ENCODE measurements at regions not wholly inside any gene's neighbourhood (a gene's known extent, or its start where the extent isn't known, plus 50 kb on each side); places are given as distances from the start of the nearest gene placed in this dataset.
"Not testable (repeated sequence)": the region's sequence is repeated elsewhere in the genome, so short reads cannot be mapped to it uniquely, and the experiment has no call there.

- no peak for ATAC-seq
- DNase-seq (ENCODE audit: low spot score): no peak
Measured at GRCh38 chr2:195367809-195368208, 289.2 kb upstream of the SLC39A10 start.

GRCh38 chr2:195364015-195364965 lies 292.7 kb upstream of the SLC39A10 start:
- no peak for ATAC-seq
- DNase-seq (ENCODE audit: low spot score): no peak

GRCh38 chr2:195363496-195363895 lies 293.5 kb upstream of the SLC39A10 start:
- ATAC-seq (no peak), DNase-seq (ENCODE audit: low spot score) (no peak)

- DNase-seq (ENCODE audit: low spot score): no peak
- no peak for ATAC-seq
Measured at GRCh38 chr2:195360242-195360641, 296.8 kb upstream of the SLC39A10 start.

DNA sequence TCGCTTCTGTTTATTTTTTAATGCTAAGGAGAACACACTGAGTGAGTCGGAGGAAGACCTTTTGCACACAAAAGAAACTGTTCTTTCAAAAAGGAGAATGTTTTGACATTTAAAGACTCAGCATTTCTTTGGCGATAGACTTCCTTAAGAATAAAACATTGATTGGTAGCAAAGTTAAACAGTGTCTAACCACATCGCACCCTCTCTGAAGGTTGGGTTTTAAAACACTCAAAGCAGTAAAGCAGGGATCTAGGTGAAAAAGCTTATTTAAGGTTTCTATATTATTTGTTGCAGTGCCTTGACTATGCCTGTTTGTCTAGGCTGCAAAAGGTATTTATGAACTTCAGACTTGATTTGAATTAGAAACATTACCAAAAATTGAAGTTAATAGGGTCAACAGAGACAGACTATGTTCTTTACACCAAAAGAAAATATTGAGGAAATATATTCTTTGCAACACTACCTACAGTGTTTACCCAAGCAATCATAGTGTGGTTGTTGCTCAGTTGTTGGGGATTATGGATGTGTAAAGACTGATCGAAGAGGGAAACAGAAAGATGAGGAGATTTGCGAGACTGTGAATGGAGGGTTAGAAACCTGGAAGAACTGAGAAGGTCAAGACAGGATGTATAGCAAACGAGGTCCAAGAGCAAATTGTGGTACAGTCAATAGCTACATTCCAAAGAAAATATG lies 297.8 kb upstream of the SLC39A10 start:
- DNase-seq (ENCODE audit: low spot score): no peak
- ATAC-seq: no peak

DNA sequence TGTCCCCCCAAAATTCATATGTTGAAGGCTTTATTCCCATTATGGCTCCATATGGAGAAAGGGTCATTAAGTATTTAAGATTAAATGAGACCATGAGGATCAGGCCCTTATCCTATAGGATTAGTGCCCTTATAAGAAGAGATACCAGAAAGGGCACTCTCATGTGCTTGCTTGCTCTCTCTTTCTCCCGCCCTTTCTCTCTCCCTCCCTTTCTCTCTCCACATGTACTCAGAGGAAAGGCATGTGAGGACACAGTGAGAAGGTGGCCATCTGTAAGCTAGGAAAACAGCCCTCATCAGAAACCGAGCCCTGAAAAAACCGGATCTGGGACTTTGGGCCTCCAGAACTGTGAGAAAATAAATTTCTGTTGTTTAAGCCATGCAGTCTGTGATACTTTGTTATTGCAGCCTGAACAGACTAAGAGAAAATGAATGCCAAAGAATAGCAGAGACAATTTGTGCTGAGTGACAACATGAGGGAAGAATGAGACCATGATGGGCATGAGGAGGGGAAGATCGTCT lies 300.0 kb upstream of the SLC39A10 start:
- DNase-seq (ENCODE audit: low spot score) (no peak), ATAC-seq (no peak)

DNA sequence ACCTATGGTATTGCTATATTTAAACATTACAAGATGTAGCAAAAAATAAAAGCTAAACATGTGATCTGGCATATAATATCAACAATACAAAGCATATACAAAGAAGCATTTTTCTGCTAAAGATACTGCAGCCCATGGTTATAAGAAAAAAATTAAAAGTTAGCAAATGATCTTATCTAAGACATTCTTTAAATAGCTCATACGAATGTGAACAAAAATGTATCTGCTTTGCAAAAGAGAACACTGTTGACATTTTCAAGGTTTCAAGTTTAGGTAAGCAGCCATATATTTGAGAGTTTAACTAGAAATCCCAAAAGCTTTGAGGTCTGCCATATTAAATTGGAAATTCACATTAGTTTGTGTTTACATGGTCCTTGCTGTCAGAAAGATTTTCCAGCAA lies 301.0 kb upstream of the SLC39A10 start:
- DNase-seq (ENCODE audit: low spot score) (no peak), ATAC-seq (no peak)

DNA sequence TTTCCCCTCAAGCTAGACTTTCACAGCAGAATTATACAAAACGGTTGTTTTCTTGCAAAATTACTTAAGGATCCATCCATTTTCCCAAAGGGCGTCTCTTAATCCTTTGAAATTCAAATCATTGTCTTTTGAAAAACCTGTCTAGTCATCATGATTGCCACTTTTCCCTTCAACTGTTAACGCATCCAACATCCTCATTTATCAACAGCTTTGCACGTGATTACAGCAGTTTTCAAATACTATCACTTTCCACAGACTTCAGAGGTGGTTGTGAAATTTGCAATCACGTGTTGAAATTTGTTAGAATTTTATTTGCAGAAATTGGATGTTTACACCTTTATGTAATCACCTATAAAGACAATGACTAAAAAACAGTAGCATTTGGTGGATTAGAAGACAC lies 304.4 kb upstream of the SLC39A10 start:
- DNase-seq (ENCODE audit: low spot score) (no peak), ATAC-seq (no peak)

DNA sequence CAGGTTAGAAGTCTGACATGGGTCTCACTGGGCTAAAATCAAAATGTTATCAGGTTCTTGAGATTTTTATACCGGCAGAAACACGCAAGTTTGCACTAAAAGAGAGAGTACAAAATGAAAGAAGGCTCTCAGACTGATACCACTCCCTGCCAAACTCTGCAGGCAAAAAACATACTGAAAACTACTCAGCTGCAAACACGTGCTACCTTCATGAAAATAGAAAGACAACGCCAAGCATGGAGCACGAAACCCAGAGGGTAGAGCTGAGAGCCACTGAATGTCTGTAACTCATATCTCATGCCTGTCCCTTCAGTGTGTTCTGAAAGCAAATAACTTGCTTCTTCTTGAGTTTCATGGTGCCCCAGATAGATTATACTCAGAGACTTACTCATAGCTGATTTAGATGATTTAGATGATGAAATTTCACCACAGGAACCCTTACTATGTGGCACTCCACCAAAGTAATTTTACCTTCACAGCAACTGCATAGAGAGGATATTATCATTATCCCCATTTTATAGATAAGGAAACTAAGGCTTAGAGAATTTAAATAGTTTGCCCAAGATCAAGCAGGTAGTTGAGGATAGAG lies 313.0 kb upstream of the SLC39A10 start:
- ATAC-seq (no peak), DNase-seq (ENCODE audit: low spot score) (no peak)

DNA sequence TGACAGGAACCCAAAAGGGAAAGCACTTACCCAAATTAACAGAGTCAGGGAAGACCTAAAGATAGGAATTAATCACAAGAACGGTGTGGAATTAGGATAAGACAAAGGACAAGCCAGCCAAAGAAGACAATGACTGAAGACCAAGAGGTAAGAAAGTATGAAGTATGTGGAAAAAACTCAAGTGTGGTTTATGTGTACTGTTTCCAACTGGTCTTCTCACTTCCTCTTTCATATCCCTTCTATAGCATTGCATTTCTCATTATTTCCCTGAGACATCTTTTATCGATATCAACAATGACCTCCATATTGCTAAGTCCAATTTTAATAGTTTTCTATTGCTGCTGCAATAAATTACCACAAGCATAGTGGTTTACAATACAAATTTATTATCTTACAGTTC lies 313.5 kb upstream of the SLC39A10 start:
- DNase-seq (ENCODE audit: low spot score): no peak
- no peak for ATAC-seq

GRCh38 chr2:195342061-195342460 lies 315.0 kb upstream of the SLC39A10 start:
- no peak for DNase-seq (ENCODE audit: low spot score)
- no peak for ATAC-seq

DNA sequence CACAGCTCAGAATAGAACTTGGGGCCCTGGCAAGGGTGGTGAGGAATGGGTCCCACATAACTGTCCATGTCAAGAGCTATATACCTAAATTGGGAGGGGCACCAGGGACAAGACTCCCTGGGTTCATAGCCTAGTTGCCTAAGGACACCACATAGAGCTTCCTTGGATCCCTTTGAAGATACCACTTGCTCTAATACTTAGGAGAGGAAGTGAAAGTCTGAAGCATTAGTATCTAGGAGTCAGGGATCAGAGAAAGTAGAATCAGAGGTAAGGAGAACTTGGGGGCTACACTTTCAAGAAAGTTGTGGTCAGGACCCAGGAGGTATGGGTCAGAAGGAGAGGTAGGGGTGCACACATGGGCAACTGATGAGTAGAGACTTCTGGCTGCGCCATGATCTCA lies 318.2 kb upstream of the SLC39A10 start:
- no peak for ATAC-seq

GRCh38 chr2:195337597-195337996 lies 319.4 kb upstream of the SLC39A10 start:
- no peak for ATAC-seq
- no peak for DNase-seq (ENCODE audit: low spot score)

More for the DNA sequence above, 318.2 kb upstream of the SLC39A10 start:
- DNase-seq (ENCODE audit: low spot score): no peak

GRCh38 chr2:195333869-195334268 lies 323.2 kb upstream of the SLC39A10 start:
- no peak for ATAC-seq
- no peak for DNase-seq (ENCODE audit: low spot score)

- ATAC-seq (no peak), DNase-seq (ENCODE audit: low spot score) (no peak)
Measured at GRCh38 chr2:195331966-195332365, 325.1 kb upstream of the SLC39A10 start.

- DNase-seq (ENCODE audit: low spot score) (no peak), ATAC-seq (no peak)
Measured at GRCh38 chr2:195331129-195331528, 325.9 kb upstream of the SLC39A10 start.

DNA sequence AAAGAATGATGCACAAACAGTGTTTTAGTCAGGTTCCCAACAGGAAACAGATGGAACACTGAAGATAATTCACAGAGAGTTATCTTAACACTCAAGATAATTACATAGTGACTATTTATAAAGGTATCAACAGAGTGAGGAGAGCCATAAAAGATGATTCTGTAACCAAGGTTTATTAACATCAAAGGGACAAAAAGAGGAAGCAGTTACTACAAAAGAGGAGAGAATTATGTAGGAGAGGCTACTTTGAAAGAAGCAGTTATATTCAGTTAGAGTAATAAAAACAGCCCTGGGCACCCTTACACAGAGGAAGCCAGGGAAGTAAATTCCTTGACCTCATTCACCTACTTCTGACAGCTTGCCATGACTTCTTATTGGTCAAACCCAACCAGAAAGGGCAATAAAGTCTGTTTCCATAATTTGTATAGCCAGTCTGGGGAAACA lies 326.5 kb upstream of the SLC39A10 start:
- DNase-seq (ENCODE audit: low spot score) (no peak), ATAC-seq (no peak)

DNA sequence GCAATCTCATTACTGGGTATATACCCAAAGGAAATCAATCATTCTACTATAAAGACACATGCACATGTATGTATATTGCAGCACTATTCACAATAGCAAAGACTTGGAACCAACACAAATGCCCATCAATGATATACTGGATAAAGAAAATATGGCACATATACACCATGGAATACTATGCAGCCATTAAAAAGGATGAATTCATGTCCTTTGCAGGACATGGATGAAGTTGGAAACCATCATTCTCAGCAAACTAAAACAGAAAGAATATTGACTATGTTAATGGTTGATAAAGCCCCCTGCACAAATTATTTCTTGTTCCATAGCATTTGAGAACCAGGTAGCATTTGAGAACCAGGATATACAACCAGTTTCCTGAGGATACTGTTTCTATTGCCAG lies 327.2 kb upstream of the SLC39A10 start:
- not testable (repeated sequence) for ATAC-seq

DNA sequence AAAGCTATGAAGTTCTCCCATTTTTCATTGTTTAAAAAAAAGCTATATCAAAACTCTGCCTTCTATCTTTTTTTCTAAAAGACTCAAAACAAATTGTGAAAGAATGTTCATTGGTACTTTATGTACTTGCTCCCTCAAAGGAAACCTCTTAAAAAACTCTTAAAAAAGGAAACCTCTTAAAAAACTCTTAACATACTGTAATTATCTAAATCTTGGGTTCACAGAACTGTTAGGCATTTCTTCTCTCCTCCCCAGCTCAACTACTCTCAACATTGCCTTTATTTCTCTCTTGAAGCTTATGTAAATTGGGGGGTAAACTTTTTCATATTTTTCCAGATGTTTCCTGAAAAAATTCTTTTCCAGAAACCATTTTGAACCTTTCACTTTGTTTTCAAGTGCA lies 330.5 kb upstream of the SLC39A10 start:
- no peak for ATAC-seq
- DNase-seq (ENCODE audit: low spot score): no peak

More for the DNA sequence above, 327.2 kb upstream of the SLC39A10 start:
- not testable (repeated sequence) for DNase-seq (ENCODE audit: low spot score)

- DNase-seq (ENCODE audit: low spot score) (no peak), ATAC-seq (no peak)
Measured at GRCh38 chr2:195322324-195322723, 334.7 kb upstream of the SLC39A10 start.

GRCh38 chr2:195320413-195320973 lies 336.5 kb upstream of the SLC39A10 start:
- ATAC-seq: no peak

More at GRCh38 chr2:195320413-195320973, 336.5 kb upstream of the SLC39A10 start:
- no peak for DNase-seq (ENCODE audit: low spot score)
